Trophoblast cell (in vitro differentiated cells and primary cell): ENCODE measurements at regions not wholly inside any gene's neighbourhood (a gene's known extent, or its start where the extent isn't known, plus 50 kb on each side); places are given as distances from the start of the nearest gene placed in this dataset.
"Not testable (repeated sequence)": the region's sequence is repeated elsewhere in the genome, so short reads cannot be mapped to it uniquely, and the experiment has no call there.

Source experiments
- DNase-seq, 2 donors: peaks; one replicate each; pipeline ENCODE4 v3.0.0-alpha.2; 2016
- H2AFZ ChIP-seq: 2 replicates; pipeline ENCODE4 v1.6.1; 2013; ENCODE audit warnings: low read length, moderate library complexity, mild to moderate bottlenecking; ENCODE audit not compliant: insufficient read depth, poor library complexity
- H2AK5ac ChIP-seq: 2 replicates; pipeline ENCODE4 v1.6.1; 2013; ENCODE audit warnings: mild to moderate bottlenecking, low read length
- H2BK120ac ChIP-seq: 2 replicates; pipeline ENCODE4 v1.6.1; 2013; ENCODE audit warnings: low read length, mild to moderate bottlenecking, moderate library complexity; ENCODE audit not compliant: insufficient read depth, poor library complexity
- H2BK12ac ChIP-seq: 2 replicates; pipeline ENCODE4 v1.6.1; 2013; ENCODE audit warnings: mild to moderate bottlenecking, low read length, moderate library complexity
- H2BK5ac ChIP-seq: 2 replicates; pipeline ENCODE4 v1.6.1; 2013; ENCODE audit warnings: low read length, low read depth, moderate library complexity, mild to moderate bottlenecking; ENCODE audit not compliant: poor library complexity
- H3K14ac ChIP-seq: 2 replicates; pipeline ENCODE4 v1.6.1; 2013; ENCODE audit warnings: mild to moderate bottlenecking, low read length
- H3K18ac ChIP-seq: 2 replicates; pipeline ENCODE4 v1.6.1; 2013; ENCODE audit warnings: mild to moderate bottlenecking, low read length
- H3K23ac ChIP-seq: 2 replicates; pipeline ENCODE4 v1.6.1; 2013; ENCODE audit warnings: low read length
- H3K27ac ChIP-seq: 2 replicates; pipeline ENCODE4 v1.5.1; 2013; ENCODE audit warnings: low read depth, mild to moderate bottlenecking, inconsistent platforms, low read length, moderate library complexity
- H3K27me3 ChIP-seq: 2 replicates; pipeline ENCODE4 v1.6.1; 2013; ENCODE audit warnings: inconsistent platforms, mild to moderate bottlenecking, low read length, moderate library complexity; ENCODE audit not compliant: insufficient read depth
- H3K36me3 ChIP-seq, 2 experiments: 1 replicate in 1 of 2; 2 replicates in 1 of 2; pipeline ENCODE4 v1.6.1; 2013; ENCODE audit warnings: low read length in 2 of 2, mild to moderate bottlenecking in 2 of 2, moderate library complexity in 1 of 2; ENCODE audit not compliant: insufficient read depth in 2 of 2, control insufficient read depth in 1 of 2
- H3K4ac ChIP-seq: 2 replicates; pipeline ENCODE4 v1.6.1; 2013; ENCODE audit warnings: low read depth, mild to moderate bottlenecking, low read length, moderate library complexity
- H3K4me1 ChIP-seq, 2 experiments: 1 replicate in 1 of 2; 2 replicates in 1 of 2; pipeline ENCODE4 v1.6.1; 2013; ENCODE audit warnings: low read length in 2 of 2, mild to moderate bottlenecking in 2 of 2, moderate library complexity in 1 of 2; ENCODE audit not compliant: insufficient read depth in 2 of 2, control insufficient read depth in 1 of 2
- H3K4me2 ChIP-seq: 2 replicates; pipeline ENCODE4 v1.6.1; 2013; ENCODE audit warnings: inconsistent platforms, mild to moderate bottlenecking, low read length, moderate library complexity
- H3K4me3 ChIP-seq: 2 replicates; pipeline ENCODE4 v1.5.1; 2013; ENCODE audit warnings: mild to moderate bottlenecking, low read depth, low read length, inconsistent platforms
- H3K79me1 ChIP-seq: one replicate; pipeline ENCODE4 v1.6.1; 2013; ENCODE audit warnings: low read length
- H3K79me2 ChIP-seq: 2 replicates; pipeline ENCODE4 v1.6.1; 2013; ENCODE audit warnings: low read length, mild to moderate bottlenecking; ENCODE audit not compliant: control insufficient read depth, insufficient read depth, poor library complexity
- H3K9ac ChIP-seq: 2 replicates; pipeline ENCODE4 v1.6.1; 2013; ENCODE audit warnings: mild to moderate bottlenecking, low read length
- H3K9me3 ChIP-seq: 2 replicates; pipeline ENCODE4 v1.6.1; 2013; ENCODE audit warnings: low read depth, mild to moderate bottlenecking, control low read depth, inconsistent platforms, low read length; ENCODE audit not compliant: insufficient read depth
- H4K12ac ChIP-seq: 2 replicates; pipeline ENCODE4 v1.6.1; 2013; ENCODE audit warnings: low read depth, mild to moderate bottlenecking, low read length, moderate library complexity
- H4K8ac ChIP-seq: 2 replicates; pipeline ENCODE4 v1.6.1; 2013; ENCODE audit warnings: low read depth, mild to moderate bottlenecking, low read length, moderate library complexity
- H4K91ac ChIP-seq: one replicate; pipeline ENCODE4 v1.6.1; 2013; ENCODE audit warnings: low read depth, mild to moderate bottlenecking, low read length, moderate library complexity
- WGBS: extraction: QIAGEN DNeasy Blood & Tissue Kit; methylation state at CpG from one replicate; pipeline ENCODE4 v1.1.7; 2013; ENCODE audit warnings: missing lambda C conversion rate; ENCODE audit not compliant: insufficient read length, insufficient coverage; ENCODE audit errors: extremely low coverage; 5-methylcytosine and 5-hydroxymethylcytosine counted together

- not testable (repeated sequence) for H3K4me2 ChIP-seq, H3K4me1 ChIP-seq, H3K4ac ChIP-seq, H4K8ac ChIP-seq, H4K12ac ChIP-seq, H3K18ac ChIP-seq, H3K9me3 ChIP-seq, H3K4me3 ChIP-seq, H3K79me2 ChIP-seq, H3K27ac ChIP-seq, H3K14ac ChIP-seq, H2BK12ac ChIP-seq, H2BK120ac ChIP-seq, H3K23ac ChIP-seq, H2AFZ ChIP-seq, H3K36me3 ChIP-seq, H2AK5ac ChIP-seq, H3K9ac ChIP-seq, H4K91ac ChIP-seq, H3K27me3 ChIP-seq, H3K79me1 ChIP-seq, H2BK5ac ChIP-seq
- peak; percentile 0 to 68 for DNase-seq
- WGBS: no CpG with 5 or more reads among the region's 4 CpGs
These were observed 133.3 kb upstream of the IKBKE start for GRCh38 chr1:206337024-206337423.

GRCh38 chr1:206350493-206351275 is 119.6 kb upstream of the IKBKE start:
- H2AK5ac ChIP-seq, H2BK120ac ChIP-seq, H2BK12ac ChIP-seq, H3K9ac ChIP-seq, H3K4me2 ChIP-seq, H3K79me2 ChIP-seq, H3K4me3 ChIP-seq, H3K4ac ChIP-seq, H4K12ac ChIP-seq, H3K27ac ChIP-seq, H3K36me3 ChIP-seq, H3K18ac ChIP-seq, H2BK5ac ChIP-seq, H3K14ac ChIP-seq, H2AFZ ChIP-seq, DNase-seq, H3K79me1 ChIP-seq, H3K27me3 ChIP-seq, H3K4me1 ChIP-seq, H4K8ac ChIP-seq, H4K91ac ChIP-seq, H3K9me3 ChIP-seq, H3K23ac ChIP-seq: not testable (repeated sequence)
- WGBS: no CpG with 5 or more reads among the region's 2 CpGs

- H2BK120ac ChIP-seq, H3K27me3 ChIP-seq: not testable (repeated sequence)
- no CpG with 5 or more reads among the region's 10 CpGs for WGBS
These were observed 118.8 kb upstream of the IKBKE start for GRCh38 chr1:206351276-206352052.

GRCh38 chr1:206356310-206356709 is 114.0 kb upstream of the IKBKE start:
- not testable (repeated sequence) for H2BK12ac ChIP-seq, H3K27me3 ChIP-seq, H3K9ac ChIP-seq, H4K12ac ChIP-seq, H2BK120ac ChIP-seq, H3K9me3 ChIP-seq, H3K4me1 ChIP-seq, H3K27ac ChIP-seq, H3K4me2 ChIP-seq, H2AK5ac ChIP-seq, H3K79me2 ChIP-seq, H3K79me1 ChIP-seq, H4K8ac ChIP-seq, H3K4ac ChIP-seq, H3K18ac ChIP-seq, H4K91ac ChIP-seq, H3K4me3 ChIP-seq, H3K14ac ChIP-seq, H2BK5ac ChIP-seq, H3K36me3 ChIP-seq, H3K23ac ChIP-seq, H2AFZ ChIP-seq
- peak; percentile 0 to 26 for DNase-seq

More at GRCh38 chr1:206351276-206352052, 118.8 kb upstream of the IKBKE start:
- not testable (repeated sequence) for H3K79me2 ChIP-seq, H3K14ac ChIP-seq, H3K9ac ChIP-seq, H3K36me3 ChIP-seq, H3K4me1 ChIP-seq, H2AFZ ChIP-seq, H3K27ac ChIP-seq, H4K8ac ChIP-seq, H4K91ac ChIP-seq, H2BK12ac ChIP-seq, H3K4ac ChIP-seq, H2AK5ac ChIP-seq, H3K79me1 ChIP-seq, H2BK5ac ChIP-seq, H3K4me2 ChIP-seq, DNase-seq, H3K4me3 ChIP-seq, H4K12ac ChIP-seq, H3K18ac ChIP-seq, H3K23ac ChIP-seq, H3K9me3 ChIP-seq
